ENCODE measurements at regions not wholly inside any gene's neighbourhood (a gene's known extent, or its start where the extent isn't known, plus 50 kb on each side); places are given as distances from the start of the nearest gene placed in this dataset.

- H3K79me2 ChIP-seq (ENCODE audit: control insufficient read depth, insufficient read depth, low read length) = no peaks in the 10 kb centered on the region
- H3K36me3 ChIP-seq (ENCODE audit: control insufficient read depth in 2 of 2, extremely low read depth in 1 of 2, insufficient read depth in 2 of 2, low read length in 2 of 2) = no peaks in the 10 kb centered on the region
- no peaks in the 10 kb centered on the region for H4K20me1 ChIP-seq (replicated peaks; ENCODE audit: control insufficient read depth, extremely low read depth, insufficient read depth, low read length)
- CTCF ChIA-PET = no interaction called here
- no TSS peak for BruUV-seq (replicated peaks)
- dilution Hi-C loops (cut with MboI; ENCODE audit: extremely low pct_ligation_motif_present, low sequenced_read_pairs) = no loop called here
- POLR2A ChIA-PET = no interaction called here
- H3K4me1 ChIP-seq (ENCODE audit: control insufficient read depth, extremely low read depth, insufficient read depth, low read length) = no peaks in the 10 kb centered on the region
- H3K27me3 ChIP-seq (ENCODE audit: control insufficient read depth in 2 of 2, insufficient read depth in 2 of 2, low read length in 2 of 2) = peaks cover 0 to 3% of the 10 kb centered on the region in 2 experiments
- no peaks in the 10 kb centered on the region for H3K9me1 ChIP-seq (replicated peaks; ENCODE audit: control insufficient read depth, extremely low read depth, insufficient read depth, low read length)
- no peak overlapping the region for H3K27ac ChIP-seq (ENCODE audit: insufficient read depth, low read depth, low read length)
- no peak overlapping the region for H2AFZ ChIP-seq (ENCODE audit: low read depth, low read length)
- no peak overlapping the region for H3K4me3 ChIP-seq (replicated peaks in 1 of 3; ENCODE audit: insufficient read depth in 1 of 3, low read depth in 1 of 3, low read length in 3 of 3)
- no peak overlapping the region for H3K4me2 ChIP-seq (ENCODE audit: insufficient read depth, low read length)
- no peaks in the 10 kb centered on the region for H3K9me3 ChIP-seq (replicated peaks; ENCODE audit: control insufficient read depth, insufficient read depth, low read length)
- no peak for TF ChIP-seq MYC (IDR thresholded peaks at IDR 0.05; ENCODE audit: low read depth, low read length)
- intact Hi-C loops (cut with micrococcal nuclease) = no loop called here
- FAIRE-seq (no peak), DNase-seq (ENCODE audit: low read depth, low spot score) (no peak)
- no peak overlapping the region for H3K9ac ChIP-seq (replicated peaks; ENCODE audit: extremely low read depth, insufficient read depth, low read length)
Measured at GRCh38 chr9:561427-561826, 280.1 kb upstream of the DMRT1 start.

DNA sequence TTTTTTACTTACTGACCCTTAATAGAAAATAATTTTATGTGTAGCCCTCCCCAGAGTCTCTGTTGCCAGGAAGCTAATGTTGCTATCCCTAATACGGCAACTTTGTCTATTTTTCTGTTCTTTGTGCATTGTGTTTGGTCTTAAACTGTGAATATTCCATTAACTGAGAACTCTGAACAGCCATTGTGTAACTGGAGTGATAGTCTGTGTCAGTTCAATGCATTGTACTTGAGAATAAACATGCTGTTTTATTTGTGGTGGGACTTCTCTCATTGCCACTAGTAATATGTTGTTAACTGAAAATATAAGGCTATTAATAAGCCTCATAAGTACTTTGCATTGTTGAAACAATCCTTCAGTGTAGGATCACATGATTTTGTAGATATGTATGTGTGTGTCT is 278.3 kb upstream of the DMRT1 start:
- Histone ChIP-seq H3K9ac (replicated peaks; ENCODE audit: extremely low read depth, insufficient read depth, low read length) (no peak overlapping the region), H3K27ac (ENCODE audit: insufficient read depth, low read depth, low read length) (no peak overlapping the region), H3K4me3 (replicated peaks in 1 of 3; ENCODE audit: insufficient read depth in 1 of 3, low read depth in 1 of 3, low read length in 3 of 3) (no peak overlapping the region), H3K4me2 (ENCODE audit: insufficient read depth, low read length) (no peak overlapping the region), H3K36me3 (ENCODE audit: control insufficient read depth in 2 of 2, extremely low read depth in 1 of 2, insufficient read depth in 2 of 2, low read length in 2 of 2) (no peaks in the 10 kb centered on the region), H3K27me3 (ENCODE audit: control insufficient read depth in 2 of 2, insufficient read depth in 2 of 2, low read length in 2 of 2) (peaks cover 0 to 3% of the 10 kb centered on the region in 2 experiments), H3K79me2 (ENCODE audit: control insufficient read depth, insufficient read depth, low read length) (no peaks in the 10 kb centered on the region), H2AFZ (ENCODE audit: low read depth, low read length) (no peak overlapping the region), H3K9me3 (replicated peaks; ENCODE audit: control insufficient read depth, insufficient read depth, low read length) (no peaks in the 10 kb centered on the region), H4K20me1 (replicated peaks; ENCODE audit: control insufficient read depth, extremely low read depth, insufficient read depth, low read length) (no peaks in the 10 kb centered on the region), H3K9me1 (replicated peaks; ENCODE audit: control insufficient read depth, extremely low read depth, insufficient read depth, low read length) (no peaks in the 10 kb centered on the region), H3K4me1 (ENCODE audit: control insufficient read depth, extremely low read depth, insufficient read depth, low read length) (no peaks in the 10 kb centered on the region)
- intact Hi-C loops (cut with micrococcal nuclease) = no loop called here
- ChIA-PET POLR2A (no interaction called here), CTCF (interaction anchor here (0.7 kb wide), 1 partner anchor 9 kb away, joined by 3 read pairs; no protein-coding TSS in a partner anchor)
- no peak for FAIRE-seq
- TF ChIP-seq JUN (IDR thresholded peaks at IDR 0.05; ENCODE audit: borderline replicate concordance, insufficient read depth, insufficient read length, low read depth) (no peak), POLR2A (IDR thresholded peaks at IDR 0.05; ENCODE audit: low read depth, low read length) (no peak)
- BruUV-seq (replicated peaks) = no TSS peak
- dilution Hi-C loops (cut with MboI; ENCODE audit: extremely low pct_ligation_motif_present, low sequenced_read_pairs) = no loop called here
- DNase-seq (ENCODE audit: low read depth, low spot score) = no peak

Measured in endothelial cell of umbilical vein (primary cell).